ENCODE measurements at regions not wholly inside any gene's neighbourhood (a gene's known extent, or its start where the extent isn't known, plus 50 kb on each side); places are given as distances from the start of the nearest gene placed in this dataset.

- TF ChIP-seq, protein P1, sequence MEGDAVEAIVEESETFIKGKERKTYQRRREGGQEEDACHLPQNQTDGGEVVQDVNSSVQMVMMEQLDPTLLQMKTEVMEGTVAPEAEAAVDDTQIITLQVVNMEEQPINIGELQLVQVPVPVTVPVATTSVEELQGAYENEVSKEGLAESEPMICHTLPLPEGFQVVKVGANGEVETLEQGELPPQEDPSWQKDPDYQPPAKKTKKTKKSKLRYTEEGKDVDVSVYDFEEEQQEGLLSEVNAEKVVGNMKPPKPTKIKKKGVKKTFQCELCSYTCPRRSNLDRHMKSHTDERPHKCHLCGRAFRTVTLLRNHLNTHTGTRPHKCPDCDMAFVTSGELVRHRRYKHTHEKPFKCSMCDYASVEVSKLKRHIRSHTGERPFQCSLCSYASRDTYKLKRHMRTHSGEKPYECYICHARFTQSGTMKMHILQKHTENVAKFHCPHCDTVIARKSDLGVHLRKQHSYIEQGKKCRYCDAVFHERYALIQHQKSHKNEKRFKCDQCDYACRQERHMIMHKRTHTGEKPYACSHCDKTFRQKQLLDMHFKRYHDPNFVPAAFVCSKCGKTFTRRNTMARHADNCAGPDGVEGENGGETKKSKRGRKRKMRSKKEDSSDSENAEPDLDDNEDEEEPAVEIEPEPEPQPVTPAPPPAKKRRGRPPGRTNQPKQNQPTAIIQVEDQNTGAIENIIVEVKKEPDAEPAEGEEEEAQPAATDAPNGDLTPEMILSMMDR (IDR thresholded peaks at IDR 0.05; ENCODE audit: insufficient read depth, low read depth, low read length) = no peak
- no peak overlapping the region for H3K4me3 ChIP-seq (ENCODE audit: low read depth, low read length)
- DNase-seq (ENCODE audit: low read depth) = peak; percentile 88
These were observed 540.0 kb downstream of the SOX6 start for GRCh38 chr11:15816260-15816871.

DNA sequence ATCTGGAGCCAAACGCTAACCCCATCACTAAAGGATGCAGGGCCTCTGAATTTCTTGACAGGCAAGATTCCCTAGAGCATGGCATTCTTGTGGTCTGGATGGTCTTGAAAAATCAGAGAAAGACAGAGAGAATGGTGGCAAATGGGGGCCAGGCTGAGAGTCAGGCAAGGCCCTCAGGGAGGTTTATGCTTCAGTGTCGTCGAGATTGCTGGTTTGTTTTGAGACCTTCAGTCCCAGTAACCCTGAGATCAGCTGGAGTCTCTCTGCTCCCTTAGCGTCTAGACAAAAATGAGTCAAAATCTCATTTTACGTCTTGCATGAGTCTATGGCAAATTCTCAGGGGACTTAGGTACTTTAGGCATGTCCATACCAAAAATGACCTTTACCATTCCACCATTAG is 539.3 kb downstream of the SOX6 start:
- TF ChIP-seq, protein P1 (IDR thresholded peaks at IDR 0.05; ENCODE audit: insufficient read depth, low read depth, low read length) = no peak
- no peak for DNase-seq (ENCODE audit: low read depth)
- H3K4me3 ChIP-seq (ENCODE audit: low read depth, low read length) = no peak overlapping the region

DNA sequence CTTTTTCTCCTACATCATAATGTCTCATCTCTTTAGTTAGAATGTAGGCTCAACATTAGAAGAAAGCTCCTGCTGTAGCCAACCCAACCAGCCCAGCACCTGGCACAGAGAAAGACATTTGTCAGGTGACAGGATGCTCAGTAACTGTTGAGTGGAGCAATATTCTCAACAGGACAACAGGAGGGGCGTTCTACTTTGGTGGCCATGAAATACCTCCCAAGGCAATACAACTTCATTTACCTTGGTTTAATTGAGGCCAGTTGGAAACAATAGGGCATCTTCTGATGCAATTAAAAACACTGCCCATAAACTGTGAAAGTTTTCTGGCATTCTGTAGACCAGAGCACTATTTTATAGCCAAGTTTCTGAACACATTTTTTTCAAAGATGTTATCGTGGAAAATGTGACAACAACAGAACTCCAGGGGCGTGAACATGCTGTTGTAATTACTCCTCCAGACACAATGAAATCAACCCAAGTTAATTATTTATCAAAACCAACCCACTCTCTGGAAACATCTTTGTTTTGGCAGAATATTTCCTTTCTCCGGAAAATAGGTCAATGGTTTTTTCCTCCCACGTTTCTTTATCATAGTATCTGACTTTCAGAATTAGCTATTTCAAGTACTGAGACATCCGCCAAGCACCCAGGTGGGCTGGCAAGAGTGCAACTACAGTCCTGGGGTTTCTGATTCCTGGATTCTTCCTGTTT is 538.1 kb downstream of the SOX6 start:
- TF ChIP-seq, protein P1 (IDR thresholded peaks at IDR 0.05; ENCODE audit: insufficient read depth, low read depth, low read length) = no peak
- H3K4me3 ChIP-seq (ENCODE audit: low read depth, low read length) = no peak overlapping the region
- peak; percentile 29 for DNase-seq (ENCODE audit: low read depth)

GRCh38 chr11:15819679-15820286 is 536.6 kb downstream of the SOX6 start:
- DNase-seq (ENCODE audit: low read depth) = peak; percentile 28
- TF ChIP-seq, protein P1 (IDR thresholded peaks at IDR 0.05; ENCODE audit: insufficient read depth, low read depth, low read length) = peak; percentile 74
- no peak overlapping the region for H3K4me3 ChIP-seq (ENCODE audit: low read depth, low read length)

GRCh38 chr11:15821451-15821850 is 534.9 kb downstream of the SOX6 start:
- TF ChIP-seq, protein P1 (IDR thresholded peaks at IDR 0.05; ENCODE audit: insufficient read depth, low read depth, low read length) = no peak
- H3K4me3 ChIP-seq (ENCODE audit: low read depth, low read length) = no peak overlapping the region
- peak; percentile 71 for DNase-seq (ENCODE audit: low read depth)

DNA sequence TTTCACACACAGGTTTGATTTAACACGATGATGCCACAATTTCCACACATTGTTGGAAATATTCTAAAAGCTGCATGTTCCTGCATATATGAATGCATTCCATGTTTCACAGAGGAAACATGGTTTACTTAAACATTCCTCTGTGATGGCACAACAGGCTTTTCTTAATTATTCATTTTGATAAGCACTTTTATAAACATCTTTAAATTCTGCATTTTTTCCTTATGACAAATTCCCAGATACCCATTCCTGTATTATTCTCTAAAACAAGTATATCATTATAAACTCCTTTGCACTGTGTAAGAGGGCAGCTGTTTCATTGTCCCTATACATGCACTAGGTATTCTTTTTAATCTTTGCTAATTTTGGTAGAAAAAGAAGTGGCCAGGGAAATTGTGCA is 532.3 kb downstream of the SOX6 start:
- no peak overlapping the region for H3K4me3 ChIP-seq (ENCODE audit: low read depth, low read length)
- DNase-seq (ENCODE audit: low read depth) = peak; percentile 77
- TF ChIP-seq, protein P1 (IDR thresholded peaks at IDR 0.05; ENCODE audit: insufficient read depth, low read depth, low read length) = no peak
